HG02763 (cell line): ENCODE measurements at regions not wholly inside any gene's neighbourhood (a gene's known extent, or its start where the extent isn't known, plus 50 kb on each side); places are given as distances from the start of the nearest gene placed in this dataset.
"Not testable (repeated sequence)": the region's sequence is repeated elsewhere in the genome, so short reads cannot be mapped to it uniquely, and the experiment has no call there.

ENCODE experiments used
- ATAC-seq: cut with Tn5 transposase; IDR thresholded peaks from one replicate; pipeline ENCODE4 v1.9.1; 2021; ENCODE audit warnings: mild to moderate bottlenecking, moderate library complexity; ENCODE audit not compliant: unreplicated experiment

DNA sequence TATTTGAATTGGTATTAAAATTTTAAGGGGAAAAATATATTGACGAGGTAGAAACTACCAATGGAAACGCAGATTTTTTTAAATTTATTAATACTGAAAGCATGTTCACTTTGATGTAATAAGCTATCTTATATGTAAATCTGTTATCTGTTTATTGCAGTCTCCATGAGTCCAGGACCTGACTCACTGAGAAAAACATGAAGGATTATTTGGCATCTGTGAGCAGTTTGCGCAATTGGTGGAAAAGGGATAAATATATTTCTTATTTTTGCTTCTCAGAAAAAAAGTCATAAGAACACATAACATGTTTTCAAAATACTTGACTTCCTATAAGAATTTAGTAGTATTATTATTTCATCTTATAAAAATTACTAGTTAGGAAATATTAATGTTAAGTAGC is 561.4 kb downstream of the ADCYAP1 start:
- ATAC-seq, result no peak

DNA sequence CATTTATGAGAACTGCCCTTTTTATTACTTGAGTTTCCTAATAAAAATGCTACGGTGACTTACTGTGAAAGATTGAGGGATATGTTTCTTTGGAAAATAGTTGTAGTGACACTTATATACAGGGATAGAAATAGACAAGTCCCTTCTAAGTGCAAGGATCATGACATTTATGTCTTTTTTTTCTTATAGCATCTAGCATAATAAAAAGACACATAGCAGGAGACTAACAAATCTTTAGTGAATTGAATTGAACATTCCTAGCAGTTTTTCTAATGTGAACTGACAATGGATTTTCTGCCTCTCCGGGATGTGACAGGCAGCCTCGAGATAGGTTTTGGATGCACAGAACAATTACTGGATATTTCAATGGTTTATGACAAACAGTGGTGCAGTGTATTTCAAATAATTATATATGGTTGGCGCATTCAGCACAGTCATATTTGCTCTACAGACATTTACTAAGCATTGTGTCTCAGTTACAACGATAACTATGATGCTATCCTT is 562.8 kb downstream of the ADCYAP1 start:
- no peak for ATAC-seq

DNA sequence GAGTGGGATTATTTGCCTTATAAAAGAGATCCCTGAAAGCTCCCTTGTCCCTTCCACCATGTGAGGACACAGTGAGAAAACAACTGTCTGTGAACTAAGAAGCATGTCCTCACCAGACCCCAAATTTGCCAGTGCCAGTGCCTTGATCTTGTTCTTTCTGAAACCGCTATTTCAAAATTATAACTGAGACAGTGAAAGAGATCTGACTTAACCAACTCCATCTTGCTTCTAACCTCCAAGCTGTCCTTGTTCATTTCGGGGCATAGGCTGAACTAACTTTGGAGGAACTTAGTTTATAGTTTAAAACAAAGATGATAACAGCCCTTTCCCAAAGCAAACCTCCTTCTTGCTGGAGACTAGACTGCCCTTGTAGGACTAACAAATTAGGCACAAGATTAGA is 563.9 kb downstream of the ADCYAP1 start:
- ATAC-seq, result no peak

DNA sequence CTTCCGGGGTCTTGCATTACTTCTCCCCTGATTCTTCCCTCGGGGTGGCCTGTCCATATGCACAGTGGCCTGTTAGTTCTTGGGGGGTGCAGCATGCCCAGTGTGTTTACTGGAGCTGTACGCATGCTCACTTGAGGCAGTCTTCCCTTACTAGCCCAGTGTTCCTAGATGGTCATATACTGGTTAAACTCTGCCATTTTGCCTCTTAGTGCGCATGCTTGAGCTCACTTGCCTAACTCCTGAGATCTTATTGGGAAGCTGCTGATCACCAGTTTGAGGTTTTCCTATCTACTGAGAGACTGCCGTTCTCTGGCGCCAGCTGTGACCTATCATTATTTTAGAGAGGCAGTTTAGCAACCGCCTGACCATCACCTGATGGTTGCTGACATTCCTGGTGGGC is 571.2 kb downstream of the ADCYAP1 start:
- no peak for ATAC-seq

DNA sequence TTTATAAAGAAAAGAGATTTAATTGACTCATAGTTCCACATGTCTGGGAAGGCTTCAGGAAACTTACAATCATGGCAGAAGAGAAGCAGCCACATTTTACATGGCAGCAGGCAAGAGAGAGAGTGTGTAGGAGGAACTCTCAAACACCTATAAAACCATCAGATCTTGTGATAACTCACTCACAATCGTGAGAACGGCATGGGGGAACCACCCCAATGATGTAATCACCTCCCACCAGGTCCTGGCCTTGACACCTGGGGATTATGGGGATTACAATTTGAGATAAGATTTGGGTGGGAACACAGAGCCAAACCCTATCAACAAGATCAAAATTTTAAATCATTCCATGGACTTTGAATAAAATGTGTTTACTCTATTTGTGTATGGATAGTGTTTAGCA is 575.6 kb downstream of the ADCYAP1 start:
- ATAC-seq, result no peak

DNA sequence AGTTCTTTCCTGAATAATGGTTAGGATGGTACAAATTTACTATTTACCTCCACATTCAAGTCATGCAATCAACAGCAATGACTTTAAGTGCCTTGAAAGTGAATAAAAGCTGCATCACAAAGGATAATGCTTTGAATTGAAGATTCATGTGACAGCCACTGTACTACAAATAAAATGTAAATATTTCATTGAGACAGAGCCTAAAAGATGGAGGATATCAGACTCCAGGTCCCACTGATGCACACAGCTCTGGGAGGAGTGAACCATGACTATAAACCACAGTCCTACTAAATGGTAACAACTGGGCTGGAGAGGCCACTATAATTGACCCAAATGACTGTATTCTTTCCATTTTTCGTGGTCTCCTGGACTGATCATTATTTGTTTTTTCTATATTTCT is 576.9 kb downstream of the ADCYAP1 start:
- no peak for ATAC-seq

DNA sequence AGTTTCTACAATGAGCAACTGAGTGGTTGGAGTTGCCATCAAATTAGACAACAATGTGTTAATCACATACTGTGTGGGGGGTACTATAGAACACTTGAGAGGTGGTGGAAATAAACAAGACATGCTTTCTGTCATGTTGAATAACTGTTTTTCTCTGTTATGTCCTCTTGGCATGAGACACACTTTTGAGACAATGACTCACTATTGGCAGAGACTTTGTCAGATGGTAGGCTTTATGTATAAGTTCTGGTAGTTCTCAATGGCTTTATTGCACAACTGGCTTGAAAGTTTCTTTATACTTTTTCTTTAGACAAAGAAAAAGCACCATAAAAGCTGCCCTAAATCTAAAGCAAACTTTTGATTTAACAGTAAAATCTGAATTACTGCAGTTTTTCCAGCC is 578.7 kb downstream of the ADCYAP1 start:
- no peak for ATAC-seq

DNA sequence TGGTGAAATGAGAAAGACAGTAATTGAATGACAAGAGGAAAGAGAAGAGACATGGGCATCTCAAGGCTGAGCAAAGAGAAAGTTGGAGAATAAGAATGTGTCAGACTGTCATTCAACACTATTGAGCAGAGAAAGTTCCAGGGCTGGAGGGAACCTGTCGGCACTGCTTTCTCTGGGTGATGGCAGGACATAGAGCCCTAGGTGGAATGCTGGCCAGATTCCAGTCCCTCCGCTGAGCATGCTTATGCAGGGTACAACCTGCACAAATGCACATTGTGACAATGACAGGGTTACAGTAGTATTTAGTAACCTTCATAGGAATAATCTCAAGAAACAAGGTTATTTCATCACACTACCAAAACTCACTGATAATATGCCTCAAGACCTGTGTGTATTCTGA is 582.8 kb downstream of the ADCYAP1 start:
- ATAC-seq, result no peak

DNA sequence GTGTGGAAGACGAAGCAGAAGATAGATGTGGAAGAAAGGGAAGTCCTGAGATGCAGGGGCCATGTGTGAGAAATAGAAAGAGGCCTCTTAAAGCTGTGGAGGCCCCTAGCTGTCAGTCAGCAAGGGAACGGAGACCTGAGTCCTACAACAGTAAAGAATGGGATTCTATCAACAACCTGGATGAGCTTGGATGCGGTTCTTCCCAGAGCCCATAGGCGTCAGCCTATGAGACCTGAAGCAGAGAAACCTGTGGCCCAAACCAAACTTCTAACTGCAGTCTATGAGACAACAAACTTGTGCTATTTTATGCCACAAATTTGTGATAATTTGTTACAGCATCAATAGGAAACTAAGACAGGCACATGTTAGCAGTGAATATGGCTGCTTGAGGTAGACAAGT is 583.7 kb downstream of the ADCYAP1 start:
- no peak for ATAC-seq

DNA sequence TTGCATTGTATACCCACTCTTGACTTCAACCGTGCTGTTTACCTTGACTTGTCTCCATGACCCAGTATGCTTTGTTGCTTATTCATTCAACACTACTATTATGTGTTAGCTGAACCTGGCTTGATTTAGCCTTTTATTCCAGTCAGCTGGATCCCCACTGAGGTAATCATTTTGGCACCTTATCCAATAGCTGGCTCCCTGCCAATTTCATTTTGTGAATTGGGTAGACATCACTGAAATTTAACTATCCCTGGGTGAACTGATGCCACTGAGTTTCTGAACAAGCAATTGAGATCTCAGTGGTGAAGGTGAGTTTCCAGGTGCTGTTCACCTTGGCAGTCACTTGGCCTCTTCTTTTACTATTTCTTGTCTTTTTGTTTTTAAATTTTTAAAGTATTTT is 584.3 kb downstream of the ADCYAP1 start:
- no peak for ATAC-seq

DNA sequence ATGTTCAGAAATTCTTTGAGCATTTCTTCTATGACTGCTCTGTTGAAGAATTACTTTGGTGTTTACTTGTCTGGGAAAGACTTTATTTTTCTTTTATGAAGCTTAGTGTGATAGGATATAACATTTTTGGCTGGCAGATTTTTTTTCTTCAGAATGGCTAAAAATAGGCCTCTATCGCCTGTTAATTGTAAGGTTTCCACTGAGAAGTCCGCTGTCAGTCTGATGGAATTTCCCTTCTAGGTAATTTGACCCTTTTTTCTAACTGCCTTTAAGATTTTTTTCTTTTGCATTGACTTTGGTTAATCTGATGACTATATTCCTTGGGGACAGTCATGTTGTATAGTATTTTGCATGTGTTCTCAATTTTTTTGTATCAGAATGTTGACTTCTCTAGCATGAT is 590.7 kb downstream of the ADCYAP1 start:
- no peak for ATAC-seq

DNA sequence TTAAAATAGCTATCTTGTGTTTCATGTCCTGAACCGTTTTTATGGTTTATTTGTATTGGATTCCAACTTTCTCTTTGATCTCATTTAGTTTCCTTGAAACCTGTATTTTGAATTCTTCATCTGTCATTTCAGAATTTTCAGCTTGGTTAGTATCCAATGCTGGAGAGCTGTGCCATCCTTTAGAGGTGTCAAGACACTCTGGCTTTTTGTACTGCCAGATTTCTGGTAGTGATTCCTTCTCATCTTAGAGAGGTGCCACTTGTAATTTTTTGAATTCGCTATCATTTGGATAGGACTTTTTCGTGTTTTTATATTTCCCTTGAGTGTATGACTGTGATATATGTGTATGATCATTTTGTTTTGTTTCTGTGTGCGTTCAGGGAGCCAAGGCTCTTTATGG is 591.4 kb downstream of the ADCYAP1 start:
- ATAC-seq, result no peak

DNA sequence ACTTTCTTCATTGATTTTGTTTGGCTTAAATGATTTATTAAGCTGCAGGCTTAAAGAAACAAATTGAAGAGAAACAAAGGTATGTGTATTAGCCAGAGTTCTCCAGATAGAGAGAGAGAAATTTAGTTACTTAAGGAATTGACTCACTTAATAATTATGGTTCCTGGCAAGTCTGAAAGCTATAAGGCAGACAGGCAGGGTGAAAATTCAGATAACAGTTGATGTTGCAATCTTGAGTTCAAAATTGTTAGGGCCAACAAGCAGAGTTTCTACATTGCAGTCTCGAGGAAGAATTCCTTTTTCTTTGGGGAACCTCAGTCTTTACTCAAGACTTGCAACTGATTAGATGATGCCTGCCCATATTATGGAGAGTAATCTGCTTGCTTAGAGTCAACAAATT is 593.5 kb downstream of the ADCYAP1 start:
- no peak for ATAC-seq

DNA sequence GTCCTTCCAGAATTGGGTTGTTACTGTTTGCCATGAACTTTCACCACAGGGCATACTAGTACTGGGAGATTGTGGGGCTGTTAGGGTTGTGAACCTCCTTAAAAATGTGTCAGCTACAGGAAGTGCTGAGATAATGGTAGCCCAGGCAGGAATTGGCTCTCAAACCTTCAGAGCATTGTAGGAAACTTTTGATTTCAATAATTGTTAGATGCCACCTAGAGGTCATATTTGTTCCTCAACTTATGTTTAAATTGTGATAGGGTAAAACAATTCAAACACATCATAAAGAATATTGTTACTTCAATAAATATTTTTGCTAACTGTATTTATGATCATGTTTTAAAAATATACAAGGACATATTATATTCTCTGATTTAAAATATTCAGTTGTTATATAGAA is 594.6 kb downstream of the ADCYAP1 start:
- ATAC-seq, result no peak

DNA sequence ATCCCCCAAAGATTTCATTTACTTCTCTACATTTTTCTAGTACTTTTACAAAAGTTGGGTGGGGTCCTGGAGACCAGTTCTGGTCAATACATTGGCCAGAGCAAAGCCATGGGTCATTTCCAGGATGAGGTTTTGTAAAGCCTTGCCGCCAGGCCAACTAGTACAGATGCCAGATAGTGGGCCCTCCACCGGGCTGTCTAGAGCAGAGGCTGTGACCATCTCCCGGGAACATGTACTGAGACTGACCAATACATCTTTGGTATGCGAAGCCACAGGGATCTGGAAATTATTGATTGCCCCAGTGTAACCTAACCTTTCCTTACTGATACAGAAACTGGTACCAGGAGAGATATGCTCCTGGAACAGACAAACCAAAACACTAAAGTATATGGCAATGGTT is 599.2 kb downstream of the ADCYAP1 start:
- ATAC-seq, result no peak

DNA sequence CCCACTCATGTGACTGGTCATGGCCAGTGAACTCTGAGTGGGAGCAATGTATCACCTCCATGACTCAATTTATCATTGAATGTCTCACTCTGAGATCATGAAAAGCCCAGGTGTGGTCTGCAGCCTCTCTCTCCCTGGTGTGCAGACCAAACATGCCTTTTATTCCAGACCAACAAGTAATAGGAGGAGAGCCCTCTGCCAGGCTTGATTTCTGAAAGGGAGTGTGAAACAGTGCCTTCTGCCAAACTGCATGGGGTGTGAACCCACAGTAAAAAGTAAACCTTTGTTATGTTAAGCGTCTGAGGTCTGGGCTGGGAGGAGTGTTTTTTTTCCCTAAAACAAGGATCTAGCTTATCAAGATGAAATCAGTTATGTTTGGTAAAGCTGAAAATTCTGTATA is 601.2 kb downstream of the ADCYAP1 start:
- no peak for ATAC-seq

DNA sequence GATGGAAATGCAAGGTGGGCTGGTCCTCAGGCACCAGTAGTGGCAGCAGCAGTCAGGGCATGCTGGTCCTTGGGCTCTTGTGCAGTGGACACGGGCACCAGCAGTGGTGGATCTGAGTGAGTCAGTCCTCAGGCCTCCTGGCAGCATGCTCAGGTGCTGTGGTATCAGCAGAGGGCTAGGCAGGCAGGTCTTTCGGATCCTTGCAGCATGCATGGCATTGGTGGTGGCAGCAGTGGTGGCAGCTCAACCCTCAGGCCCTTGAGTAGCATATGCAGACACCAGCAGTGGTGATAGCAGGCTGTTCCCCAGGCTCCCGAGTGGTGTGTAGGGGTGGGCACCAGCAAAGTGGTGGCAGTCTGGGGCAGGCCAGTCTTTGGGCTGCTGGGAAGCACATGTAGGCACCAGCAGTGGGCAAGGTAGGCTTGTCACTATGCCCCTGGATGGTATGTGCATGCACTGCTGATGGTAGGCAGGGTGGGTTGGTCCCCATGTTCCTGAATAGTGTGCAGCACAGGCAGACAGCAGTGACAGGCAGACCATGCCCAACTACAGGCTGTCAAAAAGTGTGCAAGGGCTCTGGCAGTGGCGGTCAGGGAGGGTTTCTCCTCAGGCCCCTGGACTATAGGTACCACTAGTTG is 606.0 kb downstream of the ADCYAP1 start:
- no peak for ATAC-seq

DNA sequence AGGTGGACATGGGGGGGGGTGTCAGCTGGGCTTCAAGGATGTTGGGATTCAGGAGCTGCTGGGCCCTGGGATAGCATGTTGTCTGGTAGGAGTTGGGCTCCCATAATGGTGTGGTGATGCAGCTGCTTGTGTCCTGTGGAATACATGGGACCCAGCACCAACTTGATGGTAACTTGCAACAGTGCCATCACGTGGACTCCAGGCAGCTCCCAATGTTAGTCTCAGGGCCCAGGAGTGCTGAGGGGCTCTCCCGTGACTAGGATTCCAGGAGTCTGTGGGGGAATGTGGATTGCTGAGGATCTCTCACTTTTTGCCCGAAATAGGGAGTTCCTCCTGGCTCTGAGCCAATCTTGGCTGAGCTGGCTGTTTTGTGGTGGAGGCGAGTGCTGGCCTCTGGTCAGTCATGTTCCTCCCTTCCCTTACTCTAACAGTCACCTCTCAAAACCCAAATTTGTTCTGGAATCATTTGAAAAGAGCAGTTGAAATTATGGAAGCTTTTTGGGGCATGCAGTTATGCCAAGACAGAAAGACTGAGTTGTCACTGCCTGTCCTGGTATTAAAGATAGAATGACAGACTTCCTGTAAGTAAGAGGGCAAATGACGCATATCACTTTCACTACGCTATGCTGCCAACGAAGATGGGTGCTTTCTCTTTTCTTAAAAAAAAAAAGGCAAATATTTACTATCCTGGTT is 607.1 kb downstream of the ADCYAP1 start:
- no peak for ATAC-seq

DNA sequence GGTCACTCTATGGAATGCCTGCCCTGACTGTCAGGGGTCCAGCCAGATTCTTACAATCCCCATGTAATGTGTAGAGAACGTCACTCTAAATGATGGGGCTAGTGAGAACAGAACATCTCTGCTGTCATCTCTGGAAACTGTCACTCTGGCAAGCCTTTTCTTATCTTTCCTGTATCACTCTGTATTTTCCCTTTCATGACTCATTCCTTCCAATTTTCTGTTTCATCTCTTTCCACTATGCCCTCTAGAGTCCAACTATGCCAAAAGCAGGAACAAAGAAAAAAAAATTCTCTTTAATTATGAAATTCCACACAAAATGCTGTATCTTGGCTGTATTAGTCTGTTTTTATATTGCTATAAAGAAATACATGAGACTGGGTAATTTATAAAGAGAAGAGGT is 608.8 kb downstream of the ADCYAP1 start:
- ATAC-seq, result no peak

DNA sequence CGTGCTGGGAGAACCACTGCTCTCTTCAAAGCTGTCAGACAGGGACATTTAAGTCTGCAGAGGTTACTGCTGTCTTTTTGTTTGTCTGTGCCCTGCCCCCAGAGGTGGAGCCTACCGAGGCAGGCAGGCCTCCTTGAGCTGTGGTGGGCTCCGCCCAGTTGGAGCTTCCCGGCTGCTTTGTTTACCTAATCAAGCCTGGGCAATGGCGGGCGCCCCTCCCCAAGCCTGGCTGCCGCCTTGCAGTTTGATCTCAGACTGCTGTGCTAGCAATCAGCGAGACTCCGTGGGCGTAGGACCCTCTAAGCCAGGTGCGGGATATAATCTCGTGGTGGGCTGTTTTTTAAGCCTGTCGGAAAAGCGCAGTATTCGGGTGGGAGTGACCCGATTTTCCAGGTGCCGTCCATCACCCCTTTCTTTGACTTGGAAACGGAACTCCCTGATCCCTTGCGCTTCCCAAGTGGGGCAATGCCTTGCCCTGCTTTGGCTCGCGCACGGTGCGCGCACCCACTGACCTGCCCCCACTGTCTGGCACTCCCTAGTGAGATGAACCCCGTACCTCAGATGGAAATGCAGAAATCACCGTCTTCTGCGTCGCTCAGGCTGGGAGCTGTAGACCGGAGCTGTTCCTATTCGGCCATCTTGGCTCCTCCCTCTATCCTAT is 617.0 kb downstream of the ADCYAP1 start:
- ATAC-seq, result not testable (repeated sequence)

DNA sequence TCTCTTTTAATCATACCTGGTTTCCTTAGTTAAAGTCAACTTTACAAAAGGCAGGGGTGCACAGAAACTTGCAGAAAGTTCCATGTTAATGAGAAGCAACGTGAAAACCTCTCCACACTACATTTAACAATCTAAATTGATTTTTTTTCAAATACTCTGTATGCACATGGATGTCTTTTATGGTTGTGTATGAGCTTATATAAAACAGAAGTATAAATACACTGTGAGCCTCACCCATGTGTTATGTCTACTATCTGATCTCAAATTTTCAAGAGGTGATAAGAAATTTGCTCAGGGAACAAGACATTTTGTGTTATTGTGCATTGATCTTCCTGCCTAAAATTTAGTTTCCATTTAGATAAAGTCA is 617.6 kb downstream of the ADCYAP1 start:
- ATAC-seq, result no peak

DNA sequence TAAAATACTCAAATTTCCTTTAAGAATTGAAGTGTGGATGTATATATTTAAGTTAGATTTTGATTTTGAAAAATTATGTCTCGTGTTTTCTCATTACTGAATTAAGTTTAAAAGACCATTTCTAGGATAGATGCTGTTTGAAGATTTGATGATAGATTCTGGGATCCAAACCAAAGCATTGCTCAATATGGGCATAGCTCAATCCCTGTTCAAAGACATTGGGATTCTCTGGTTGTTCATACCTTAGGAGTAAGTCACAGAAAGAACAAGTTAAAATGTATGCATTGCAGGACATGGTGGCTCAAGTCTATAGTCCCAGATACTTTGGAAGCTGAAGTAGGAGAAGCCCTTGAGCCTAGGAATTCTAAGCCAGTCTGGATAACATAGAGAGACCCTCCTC is 622.3 kb downstream of the ADCYAP1 start:
- ATAC-seq, result no peak
